Activated T-helper 17 cell treated with anti-CD3 and anti-CD28 coated beads, Interleukin-2, amount 50 U/mL, for 72 hours (primary cell): ENCODE measurements at regions not wholly inside any gene's neighbourhood (a gene's known extent, or its start where the extent isn't known, plus 50 kb on each side); places are given as distances from the start of the nearest gene placed in this dataset.
"Not testable (repeated sequence)": the region's sequence is repeated elsewhere in the genome, so short reads cannot be mapped to it uniquely, and the experiment has no call there.

Source experiments
- ATAC-seq: fragments of 150-1000 bp; cut with Tn5 transposase; replicated peaks from 2 replicates; pipeline ENCODE4 v1.10.0; 2021; ENCODE audit warnings: mild to moderate bottlenecking, moderate library complexity
- H3K27ac Mint-ChIP-seq: one replicate; pipeline ENCODE4 v1.8.0; 2022; ENCODE audit warnings: mixed read lengths
- H3K27me3 Mint-ChIP-seq: one replicate; pipeline ENCODE4 v1.8.0; 2022; ENCODE audit warnings: mixed read lengths
- H3K36me3 Mint-ChIP-seq: one replicate; pipeline ENCODE4 v1.8.0; 2022; ENCODE audit warnings: low read depth, mild to moderate bottlenecking, mixed read lengths
- H3K4me1 Mint-ChIP-seq: one replicate; pipeline ENCODE4 v1.8.0; 2022; ENCODE audit warnings: mixed read lengths
- H3K4me3 Mint-ChIP-seq: one replicate; pipeline ENCODE4 v1.8.0; 2022; ENCODE audit warnings: mild to moderate bottlenecking, mixed read lengths
- H3K9me3 Mint-ChIP-seq: one replicate; pipeline ENCODE4 v1.8.0; 2022; ENCODE audit warnings: mixed read lengths

- H3K9me3 Mint-ChIP-seq: no peaks in the 10 kb centered on the region
- no peaks in the 10 kb centered on the region for H3K27me3 Mint-ChIP-seq
- no peaks in the 10 kb centered on the region for H3K36me3 Mint-ChIP-seq
- H3K4me1 Mint-ChIP-seq: no peaks in the 10 kb centered on the region
- H3K4me3 Mint-ChIP-seq: no peak overlapping the region
- ATAC-seq: no peak
- peak overlapping the region; percentile 11 for H3K27ac Mint-ChIP-seq
Measured at GRCh38 chr5:56386046-56386445, 152.9 kb upstream of the ANKRD55 start.

- Mint-ChIP-seq H3K4me1 (no peaks in the 10 kb centered on the region), H3K4me3 (no peak overlapping the region)
- no peak for ATAC-seq
Measured at GRCh38 chr5:56384186-56384585, 151.1 kb upstream of the ANKRD55 start.

GRCh38 chr5:56383761-56384160, 150.6 kb upstream of the ANKRD55 start:
- Mint-ChIP-seq H3K4me3 (no peak overlapping the region), H3K36me3 (no peaks in the 10 kb centered on the region), H3K4me1 (no peaks in the 10 kb centered on the region), H3K9me3 (no peaks in the 10 kb centered on the region), H3K27me3 (no peaks in the 10 kb centered on the region), H3K27ac (no peak overlapping the region)
- ATAC-seq: no peak

More at GRCh38 chr5:56384186-56384585, 151.1 kb upstream of the ANKRD55 start:
- no peaks in the 10 kb centered on the region for H3K36me3 Mint-ChIP-seq
- no peak overlapping the region for H3K27ac Mint-ChIP-seq
- H3K27me3 Mint-ChIP-seq: no peaks in the 10 kb centered on the region
- no peaks in the 10 kb centered on the region for H3K9me3 Mint-ChIP-seq

GRCh38 chr5:56382896-56383295, 149.8 kb upstream of the ANKRD55 start:
- Mint-ChIP-seq H3K4me1 (no peaks in the 10 kb centered on the region), H3K4me3 (no peak overlapping the region), H3K27ac (no peak overlapping the region), H3K36me3 (no peaks in the 10 kb centered on the region), H3K27me3 (no peaks in the 10 kb centered on the region), H3K9me3 (no peaks in the 10 kb centered on the region)
- no peak for ATAC-seq

- Mint-ChIP-seq H3K4me1 (no peaks in the 10 kb centered on the region), H3K36me3 (no peaks in the 10 kb centered on the region), H3K4me3 (no peak overlapping the region), H3K27ac (no peak overlapping the region), H3K9me3 (peaks cover 4% of the 10 kb centered on the region), H3K27me3 (no peaks in the 10 kb centered on the region)
- no peak for ATAC-seq
Measured at GRCh38 chr5:56377573-56377972, 144.4 kb upstream of the ANKRD55 start.

- no peak overlapping the region for H3K27ac Mint-ChIP-seq
- no peaks in the 10 kb centered on the region for H3K27me3 Mint-ChIP-seq
- ATAC-seq: no peak
- H3K4me1 Mint-ChIP-seq: no peaks in the 10 kb centered on the region
- no peaks in the 10 kb centered on the region for H3K36me3 Mint-ChIP-seq
- no peak overlapping the region for H3K4me3 Mint-ChIP-seq
- peaks cover 4% of the 10 kb centered on the region for H3K9me3 Mint-ChIP-seq
Measured at GRCh38 chr5:56376128-56376527, 143.0 kb upstream of the ANKRD55 start.

- no peak for ATAC-seq
- Mint-ChIP-seq H3K27me3 (no peaks in the 10 kb centered on the region), H3K27ac (no peak overlapping the region)
Measured at GRCh38 chr5:56375011-56375410, 141.9 kb upstream of the ANKRD55 start.

GRCh38 chr5:56372491-56372890, 139.4 kb upstream of the ANKRD55 start:
- H3K27me3 Mint-ChIP-seq, H3K36me3 Mint-ChIP-seq, ATAC-seq, H3K4me1 Mint-ChIP-seq, H3K4me3 Mint-ChIP-seq, H3K9me3 Mint-ChIP-seq, H3K27ac Mint-ChIP-seq: not testable (repeated sequence)

More at GRCh38 chr5:56375011-56375410, 141.9 kb upstream of the ANKRD55 start:
- no peak overlapping the region for H3K4me3 Mint-ChIP-seq
- peaks cover 4% of the 10 kb centered on the region for H3K9me3 Mint-ChIP-seq
- H3K36me3 Mint-ChIP-seq: no peaks in the 10 kb centered on the region
- H3K4me1 Mint-ChIP-seq: no peaks in the 10 kb centered on the region

- Mint-ChIP-seq H3K27me3 (no peaks in the 10 kb centered on the region), H3K4me3 (no peak overlapping the region), H3K36me3 (no peaks in the 10 kb centered on the region), H3K9me3 (no peaks in the 10 kb centered on the region), H3K4me1 (no peaks in the 10 kb centered on the region), H3K27ac (no peak overlapping the region)
- ATAC-seq: no peak
Measured at GRCh38 chr5:56369361-56369811, 136.3 kb upstream of the ANKRD55 start.

GRCh38 chr5:56367748-56368147, 134.6 kb upstream of the ANKRD55 start:
- Mint-ChIP-seq H3K27me3 (no peaks in the 10 kb centered on the region), H3K36me3 (no peaks in the 10 kb centered on the region), H3K27ac (no peak overlapping the region), H3K4me3 (no peak overlapping the region), H3K4me1 (no peaks in the 10 kb centered on the region), H3K9me3 (peaks cover 5% of the 10 kb centered on the region)
- ATAC-seq: no peak

- no peak overlapping the region for H3K4me3 Mint-ChIP-seq
- H3K9me3 Mint-ChIP-seq: peaks cover 5% of the 10 kb centered on the region
- H3K36me3 Mint-ChIP-seq: no peaks in the 10 kb centered on the region
- no peak for ATAC-seq
- no peaks in the 10 kb centered on the region for H3K4me1 Mint-ChIP-seq
- H3K27me3 Mint-ChIP-seq: no peaks in the 10 kb centered on the region
- H3K27ac Mint-ChIP-seq: no peak overlapping the region
Measured at GRCh38 chr5:56366986-56367385, 133.9 kb upstream of the ANKRD55 start.

- Mint-ChIP-seq H3K27ac (no peak overlapping the region), H3K9me3 (peaks cover 5% of the 10 kb centered on the region), H3K4me3 (no peak overlapping the region), H3K27me3 (no peaks in the 10 kb centered on the region), H3K4me1 (peaks cover 5% of the 10 kb centered on the region), H3K36me3 (no peaks in the 10 kb centered on the region)
- ATAC-seq: no peak
Measured at GRCh38 chr5:56361398-56361797, 128.3 kb upstream of the ANKRD55 start.

- Mint-ChIP-seq H3K27ac (no peak overlapping the region), H3K36me3 (no peaks in the 10 kb centered on the region), H3K27me3 (no peaks in the 10 kb centered on the region), H3K4me3 (no peak overlapping the region), H3K4me1 (peaks cover 5% of the 10 kb centered on the region), H3K9me3 (peaks cover 5% of the 10 kb centered on the region)
- ATAC-seq: no peak
Measured at GRCh38 chr5:56360816-56361215, 127.7 kb upstream of the ANKRD55 start.

GRCh38 chr5:56359809-56360685, 126.9 kb upstream of the ANKRD55 start:
- Mint-ChIP-seq H3K4me3 (no peak overlapping the region), H3K27ac (no peak overlapping the region)

More at GRCh38 chr5:56359809-56360685, 126.9 kb upstream of the ANKRD55 start:
- ATAC-seq: no peak
- Mint-ChIP-seq H3K27me3 (no peaks in the 10 kb centered on the region), H3K9me3 (peaks cover 5% of the 10 kb centered on the region), H3K36me3 (no peaks in the 10 kb centered on the region), H3K4me1 (peaks cover 5% of the 10 kb centered on the region)
